Calu3 (cell line): ENCODE measurements at regions not wholly inside any gene's neighbourhood (a gene's known extent, or its start where the extent isn't known, plus 50 kb on each side); places are given as distances from the start of the nearest gene placed in this dataset.

Experiments used
- BruUV-seq: library from RNA; stranded (reverse); fragments of 400-500 nt; replicated peaks from 2 replicates; lab custom pipeline; 2021; lab: Mats Ljungman, UMichigan
- CTCF ChIA-PET: fragments of 300-600 bp; sonication (Branson Sonifier 250); formaldehyde crosslinking; loops from one replicate; lab custom pipeline; 2022; ENCODE audit warnings: antibody characterized with exemption; lab: Charles Lee
- DNase-seq: peaks from one replicate; pipeline ENCODE4 v3.0.0; 2022
- H3K27ac Mint-ChIP-seq: one replicate; pipeline ENCODE4 v1.8.0; 2022; ENCODE audit warnings: mixed read lengths; ENCODE audit not compliant: unreplicated experiment
- H3K27me3 Mint-ChIP-seq: one replicate; pipeline ENCODE4 v1.8.0; 2022; ENCODE audit warnings: mixed read lengths; ENCODE audit not compliant: unreplicated experiment
- H3K36me3 Mint-ChIP-seq: one replicate; pipeline ENCODE4 v1.8.0; 2022; ENCODE audit warnings: mild to moderate bottlenecking, moderate library complexity, mixed read lengths; ENCODE audit not compliant: insufficient read depth, unreplicated experiment
- H3K4me1 Mint-ChIP-seq: one replicate; pipeline ENCODE4 v1.8.0; 2022; ENCODE audit warnings: mild to moderate bottlenecking, low read depth, mixed read lengths; ENCODE audit not compliant: unreplicated experiment
- H3K4me3 Mint-ChIP-seq: one replicate; pipeline ENCODE4 v1.8.0; 2022; ENCODE audit warnings: mild to moderate bottlenecking, low read depth, moderate library complexity, mixed read lengths; ENCODE audit not compliant: unreplicated experiment
- H3K9me3 Mint-ChIP-seq: one replicate; pipeline ENCODE4 v1.8.0; 2022; ENCODE audit warnings: low read depth, mixed read lengths; ENCODE audit not compliant: unreplicated experiment
- intact Hi-C: fragments of 100-400 bp; cut with micrococcal nuclease; formaldehyde crosslinking; loops from one replicate; pipeline ENCODE4 v1.10.0; 2022; ENCODE audit not compliant: unreplicated experiment
- TF ChIP-seq, protein P1 (sequence below): fragments of 200-600 bp; IDR thresholded peaks from one replicate; pipeline ENCODE4 v1.8.0; 2022; ENCODE audit warnings: antibody characterized with exemption; ENCODE audit not compliant: unreplicated experiment

GRCh38 chr3:83003917-83004316, 1242.5 kb upstream of the GBE1 start:
- DNase-seq = no peak
- Mint-ChIP-seq H3K36me3 (no peaks in the 10 kb centered on the region), H3K4me1 (peaks cover 21% of the 10 kb centered on the region), H3K27ac (no peak overlapping the region), H3K4me3 (no peak overlapping the region), H3K9me3 (no peaks in the 10 kb centered on the region), H3K27me3 (no peaks in the 10 kb centered on the region)
- intact Hi-C loops = no loop called here
- TF ChIP-seq, protein P1, sequence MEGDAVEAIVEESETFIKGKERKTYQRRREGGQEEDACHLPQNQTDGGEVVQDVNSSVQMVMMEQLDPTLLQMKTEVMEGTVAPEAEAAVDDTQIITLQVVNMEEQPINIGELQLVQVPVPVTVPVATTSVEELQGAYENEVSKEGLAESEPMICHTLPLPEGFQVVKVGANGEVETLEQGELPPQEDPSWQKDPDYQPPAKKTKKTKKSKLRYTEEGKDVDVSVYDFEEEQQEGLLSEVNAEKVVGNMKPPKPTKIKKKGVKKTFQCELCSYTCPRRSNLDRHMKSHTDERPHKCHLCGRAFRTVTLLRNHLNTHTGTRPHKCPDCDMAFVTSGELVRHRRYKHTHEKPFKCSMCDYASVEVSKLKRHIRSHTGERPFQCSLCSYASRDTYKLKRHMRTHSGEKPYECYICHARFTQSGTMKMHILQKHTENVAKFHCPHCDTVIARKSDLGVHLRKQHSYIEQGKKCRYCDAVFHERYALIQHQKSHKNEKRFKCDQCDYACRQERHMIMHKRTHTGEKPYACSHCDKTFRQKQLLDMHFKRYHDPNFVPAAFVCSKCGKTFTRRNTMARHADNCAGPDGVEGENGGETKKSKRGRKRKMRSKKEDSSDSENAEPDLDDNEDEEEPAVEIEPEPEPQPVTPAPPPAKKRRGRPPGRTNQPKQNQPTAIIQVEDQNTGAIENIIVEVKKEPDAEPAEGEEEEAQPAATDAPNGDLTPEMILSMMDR = no peak
- CTCF ChIA-PET = no interaction called here
- no TSS peak for BruUV-seq

- Mint-ChIP-seq H3K4me3 (no peak overlapping the region), H3K36me3 (no peaks in the 10 kb centered on the region), H3K4me1 (peaks cover 21% of the 10 kb centered on the region), H3K27ac (no peak overlapping the region), H3K27me3 (no peaks in the 10 kb centered on the region), H3K9me3 (no peaks in the 10 kb centered on the region)
- BruUV-seq = no TSS peak
- CTCF ChIA-PET = no interaction called here
- TF ChIP-seq, protein P1 = no peak
- intact Hi-C loops = no loop called here
- no peak for DNase-seq
Observed at GRCh38 chr3:83002869-83003445, 1241.5 kb upstream of the GBE1 start.

- Mint-ChIP-seq H3K4me1 (peaks cover 11% of the 10 kb centered on the region), H3K9me3 (peaks cover 2% of the 10 kb centered on the region), H3K4me3 (no peak overlapping the region), H3K36me3 (no peaks in the 10 kb centered on the region), H3K27ac (no peak overlapping the region), H3K27me3 (no peaks in the 10 kb centered on the region)
- CTCF ChIA-PET = interaction anchor here (0.6 kb wide), 1 partner anchor 402 kb away, joined by 3 read pairs; no protein-coding TSS in a partner anchor
- no peak for DNase-seq
- TF ChIP-seq, protein P1 = no peak
- BruUV-seq = no TSS peak
- intact Hi-C loops = no loop called here
Observed at GRCh38 chr3:82999777-83000176, 1238.3 kb upstream of the GBE1 start.

DNA sequence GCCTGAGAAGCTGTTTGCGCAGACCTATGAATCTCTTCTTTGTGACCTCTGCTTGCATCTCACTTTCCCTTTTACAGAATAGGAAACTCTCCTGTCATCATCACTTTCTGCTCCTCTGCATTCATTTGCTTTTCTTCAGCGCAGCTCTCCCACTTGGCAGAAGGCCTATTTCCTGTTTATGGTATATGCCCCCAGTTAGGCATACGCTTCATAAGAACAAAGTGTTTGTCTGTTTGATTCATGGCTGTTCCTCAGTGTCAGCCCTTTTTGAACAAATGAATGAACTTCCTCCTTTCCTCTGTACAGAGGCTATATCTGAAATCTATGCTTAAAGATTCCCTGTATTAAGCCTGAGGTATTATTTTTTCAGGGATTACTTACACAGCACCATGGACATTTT, 1216.9 kb upstream of the GBE1 start:
- no peak overlapping the region for H3K4me3 Mint-ChIP-seq
- H3K4me1 Mint-ChIP-seq = no peaks in the 10 kb centered on the region
- no peak for DNase-seq
- intact Hi-C loops = no loop called here
- TF ChIP-seq, protein P1 = no peak
- no peaks in the 10 kb centered on the region for H3K27me3 Mint-ChIP-seq
- H3K36me3 Mint-ChIP-seq = no peaks in the 10 kb centered on the region
- CTCF ChIA-PET = no interaction called here
- BruUV-seq = no TSS peak
- peaks cover 3% of the 10 kb centered on the region for H3K9me3 Mint-ChIP-seq
- no peak overlapping the region for H3K27ac Mint-ChIP-seq
